ENCODE measurements at regions not wholly inside any gene's neighbourhood (a gene's known extent, or its start where the extent isn't known, plus 50 kb on each side); places are given as distances from the start of the nearest gene placed in this dataset.
A peak's percentile ranks its signal among the peaks of the same experiment; 100 is the strongest.

- DNase-seq: no peak
Measured at GRCh38 chr2:107582487-107582886, 244.2 kb upstream of the RGPD4 start.

- no peak for DNase-seq
Measured at GRCh38 chr2:107584577-107584976, 242.1 kb upstream of the RGPD4 start.

GRCh38 chr2:107585851-107586250 is 240.8 kb upstream of the RGPD4 start:
- no peak for DNase-seq

GRCh38 chr2:107588181-107588580 is 238.5 kb upstream of the RGPD4 start:
- no peak for DNase-seq

- DNase-seq: no peak
Measured at GRCh38 chr2:107589079-107589491, 237.6 kb upstream of the RGPD4 start.

GRCh38 chr2:107591561-107592279 is 235.0 kb upstream of the RGPD4 start:
- no peak for DNase-seq

- DNase-seq: no peak
Measured at GRCh38 chr2:107592280-107592624, 234.4 kb upstream of the RGPD4 start.

- DNase-seq: peak; percentile 27
Measured at GRCh38 chr2:107595285-107595684, 231.4 kb upstream of the RGPD4 start.

- no peak for DNase-seq
Measured at GRCh38 chr2:107595749-107596148, 230.9 kb upstream of the RGPD4 start.

- no peak for DNase-seq
Measured at GRCh38 chr2:107597507-107597906, 229.2 kb upstream of the RGPD4 start.

GRCh38 chr2:107602801-107603200 is 223.9 kb upstream of the RGPD4 start:
- DNase-seq: no peak

GRCh38 chr2:107607054-107607453 is 219.6 kb upstream of the RGPD4 start:
- no peak for DNase-seq

GRCh38 chr2:107607473-107607872 is 219.2 kb upstream of the RGPD4 start:
- DNase-seq: no peak

- no peak for DNase-seq
Measured at GRCh38 chr2:107615039-107615438, 211.7 kb upstream of the RGPD4 start.

GRCh38 chr2:107618769-107619168 is 207.9 kb upstream of the RGPD4 start:
- no peak for DNase-seq

- DNase-seq: no peak
Measured at GRCh38 chr2:107621186-107622165, 205.2 kb upstream of the RGPD4 start.

- no peak for DNase-seq
Measured at GRCh38 chr2:107622741-107623310, 203.9 kb upstream of the RGPD4 start.

GRCh38 chr2:107625982-107626381 is 200.7 kb upstream of the RGPD4 start:
- DNase-seq: no peak

- DNase-seq: no peak
Measured at GRCh38 chr2:107627164-107627563, 199.5 kb upstream of the RGPD4 start.

GRCh38 chr2:107627926-107628325 is 198.8 kb upstream of the RGPD4 start:
- no peak for DNase-seq

GRCh38 chr2:107633580-107634147 is 193.0 kb upstream of the RGPD4 start:
- no peak for DNase-seq

- DNase-seq: no peak
Measured at GRCh38 chr2:107634172-107634571, 192.5 kb upstream of the RGPD4 start.

- DNase-seq: no peak
Measured at GRCh38 chr2:107635883-107636282, 190.8 kb upstream of the RGPD4 start.
